NOMO-1 treated with DMSO at 0.1 percent for 48 hours (cell line): ENCODE measurements at regions not wholly inside any gene's neighbourhood (a gene's known extent, or its start where the extent isn't known, plus 50 kb on each side); places are given as distances from the start of the nearest gene placed in this dataset.

Experiments
- DNase-seq: peaks from one replicate; lab custom pipeline; 2025; ENCODE audit not compliant: unreplicated experiment; lab: John Stamatoyannopoulos, UW

DNA sequence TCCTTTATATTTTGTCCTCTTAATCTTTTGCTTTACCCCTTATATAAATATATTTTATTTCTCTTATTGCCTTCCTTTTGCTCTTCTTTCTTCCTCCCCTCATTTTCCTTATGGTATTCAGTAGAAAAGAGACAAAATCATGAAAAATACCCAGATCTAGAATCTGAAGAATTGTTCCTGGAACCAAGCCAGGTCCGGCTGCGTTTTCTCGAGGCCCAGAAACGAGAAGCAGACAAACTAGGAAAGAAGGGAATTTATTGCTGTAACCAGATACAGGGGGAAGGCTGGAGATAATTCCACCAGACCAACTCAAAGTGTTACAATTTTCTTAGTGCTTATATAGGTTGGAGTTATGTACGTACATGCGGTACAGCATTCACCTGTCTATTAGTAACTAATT lies 328.7 kb downstream of the GABRG1 start:
- DNase-seq, result no peak

DNA sequence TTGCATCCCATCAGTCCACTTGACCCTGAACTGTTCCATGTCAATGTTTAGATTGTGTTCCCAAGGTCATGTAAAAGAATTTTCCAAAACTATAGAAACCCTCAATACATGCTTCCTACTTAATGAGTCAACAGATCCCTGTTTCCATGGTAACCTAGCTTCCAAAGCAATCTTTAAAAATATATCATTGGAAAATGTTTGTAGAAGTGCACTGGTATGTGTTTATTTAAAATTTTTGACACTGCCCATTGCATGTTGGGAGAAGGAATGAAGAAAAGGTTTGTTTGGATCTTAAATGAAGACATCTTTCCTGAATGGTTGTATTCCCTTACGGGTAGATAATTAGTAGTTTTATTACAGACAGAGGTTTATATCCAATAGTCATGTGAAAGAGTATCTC lies 345.3 kb downstream of the GABRG1 start:
- DNase-seq, result no peak

GRCh38 chr4:45776146-45776545 lies 347.7 kb downstream of the GABRG1 start:
- no peak for DNase-seq

DNA sequence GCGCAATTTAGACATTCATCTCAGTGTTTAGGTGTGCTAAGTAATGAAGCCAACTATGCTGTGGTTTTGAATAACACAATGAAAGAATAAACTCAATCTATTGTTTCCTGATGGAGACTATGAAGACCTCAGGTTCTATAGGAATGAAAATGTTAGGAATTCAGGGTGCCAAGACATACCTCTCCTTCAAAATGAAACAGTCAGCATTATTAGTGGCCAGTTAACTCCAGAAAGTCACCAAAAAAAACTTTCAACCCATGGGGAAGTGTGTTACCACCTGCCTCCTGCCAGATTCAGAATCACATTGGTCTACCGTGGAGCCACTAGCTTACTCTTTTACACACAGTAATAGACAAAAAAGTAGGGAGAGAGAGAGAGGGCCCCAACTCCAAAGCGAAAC lies 352.9 kb downstream of the GABRG1 start:
- no peak for DNase-seq

DNA sequence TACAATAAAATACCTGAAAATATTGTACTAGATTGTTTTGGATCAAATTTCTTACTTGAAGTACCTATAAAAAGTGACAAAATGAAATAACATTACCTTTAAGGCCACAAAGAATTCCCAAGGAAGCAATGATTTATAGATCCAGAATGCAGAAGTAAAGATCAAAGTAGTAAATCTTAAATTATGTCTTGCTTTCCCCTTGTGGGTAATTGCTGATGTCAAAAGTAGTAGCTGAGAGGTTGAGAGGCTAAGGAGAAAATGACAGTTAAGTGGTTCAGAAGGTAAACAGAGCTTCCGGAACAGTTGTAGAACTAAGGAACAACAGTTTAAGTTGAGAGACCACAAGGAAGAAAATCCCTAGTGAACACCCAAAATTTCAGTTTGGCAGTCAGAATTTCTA lies 358.3 kb downstream of the GABRG1 start:
- no peak for DNase-seq

GRCh38 chr4:45751877-45752530 lies 371.9 kb downstream of the GABRG1 start:
- no peak for DNase-seq

DNA sequence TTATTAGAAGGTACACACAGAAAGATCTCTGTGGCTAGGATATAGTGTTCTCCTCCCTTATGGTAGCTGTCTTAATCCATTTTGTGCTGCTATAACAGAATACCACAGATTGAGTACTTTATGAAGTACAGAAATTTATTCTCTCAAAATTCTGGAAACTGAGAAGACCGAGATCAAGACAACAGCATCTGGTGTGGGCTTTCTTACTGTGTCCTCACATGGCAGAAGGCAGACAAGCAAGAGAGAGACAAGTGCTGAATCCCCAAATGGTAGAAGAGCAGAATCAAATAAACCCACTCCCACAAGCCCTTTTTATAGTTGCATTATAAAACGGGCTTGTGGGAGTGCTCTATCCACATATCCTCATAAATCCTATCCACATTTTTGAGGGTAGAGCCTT lies 373.1 kb downstream of the GABRG1 start:
- DNase-seq, result no peak

- no peak for DNase-seq
These were observed 378.1 kb downstream of the GABRG1 start for GRCh38 chr4:45745741-45746140.

DNA sequence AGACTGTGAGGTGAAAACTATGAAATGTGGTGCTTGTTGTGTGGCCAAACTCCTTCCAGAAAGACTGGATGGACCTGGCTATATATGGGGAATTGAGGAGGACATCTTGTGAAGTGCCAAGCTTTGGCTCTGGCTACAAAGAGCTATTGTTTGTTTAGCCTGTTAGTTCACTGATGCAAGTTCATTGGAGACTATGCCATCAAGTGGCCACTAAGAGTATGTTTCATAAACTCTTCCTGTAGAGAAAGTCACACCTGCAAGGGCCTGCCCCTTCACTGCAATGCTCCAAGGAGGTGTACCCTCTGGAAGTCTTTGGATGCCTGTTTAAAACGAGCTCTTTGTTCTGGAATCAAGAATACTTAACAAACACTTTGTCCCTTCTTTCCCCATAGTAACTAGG lies 382.0 kb downstream of the GABRG1 start:
- no peak for DNase-seq

- DNase-seq, result no peak
These were observed 391.7 kb downstream of the GABRG1 start for GRCh38 chr4:45732161-45732560.

DNA sequence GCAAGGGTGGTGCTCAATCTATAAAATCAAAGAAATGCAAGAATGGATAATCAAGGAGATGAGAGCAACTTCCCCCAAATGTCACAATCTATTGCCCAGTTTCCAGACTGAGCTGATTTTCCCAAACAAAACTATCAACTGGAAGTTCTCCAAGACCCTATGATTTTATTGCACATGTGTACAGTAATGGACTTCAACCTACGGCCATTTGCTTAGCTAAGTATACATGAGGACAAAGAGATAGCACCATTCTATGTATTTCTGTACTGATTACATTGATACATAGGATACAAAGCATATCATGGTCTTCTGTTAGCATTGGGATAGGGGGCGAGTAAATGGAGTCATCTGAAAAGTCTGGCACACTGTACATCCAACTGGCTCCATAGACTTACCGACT lies 407.8 kb downstream of the GABRG1 start:
- DNase-seq, result no peak

DNA sequence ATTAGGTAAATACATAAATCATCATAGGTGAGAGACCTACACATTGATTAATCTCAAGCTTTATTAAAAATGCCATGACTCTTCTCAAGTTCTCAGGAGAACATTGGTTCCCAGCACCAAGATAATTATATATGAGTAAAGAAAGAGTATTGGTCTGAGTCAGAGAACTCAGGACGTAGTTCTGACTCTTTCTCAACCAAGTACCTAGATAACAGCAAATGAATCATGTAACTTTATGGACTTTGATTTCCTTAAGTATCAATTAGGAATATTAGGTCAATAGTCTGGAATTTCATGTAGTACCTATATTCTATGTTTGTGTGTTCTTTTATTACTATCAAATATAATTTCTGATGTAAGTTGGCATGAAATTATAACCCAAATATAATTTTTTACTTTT lies 409.9 kb downstream of the GABRG1 start:
- DNase-seq, result no peak

DNA sequence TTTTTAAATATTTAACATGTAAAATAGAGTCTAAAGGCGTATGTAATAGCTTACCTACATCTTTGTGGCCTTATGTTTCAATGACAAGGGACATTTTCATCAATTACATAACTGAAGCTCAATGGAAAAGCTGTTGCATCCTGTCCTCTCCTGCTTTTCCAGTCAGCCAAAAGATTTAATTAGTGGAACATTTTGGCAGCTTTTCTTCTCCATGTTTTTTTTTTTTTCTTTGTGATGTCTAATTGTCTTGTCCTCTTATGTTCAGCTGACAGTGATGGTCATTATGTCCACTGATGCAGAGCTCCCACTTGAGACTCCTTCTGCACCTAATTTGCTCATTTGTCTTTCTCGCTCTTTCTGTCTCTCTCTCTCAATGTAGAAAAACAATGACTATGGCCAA lies 422.2 kb downstream of the GABRG1 start:
- no peak for DNase-seq

- DNase-seq, result no peak
These were observed 430.1 kb downstream of the GABRG1 start for GRCh38 chr4:45693746-45694145.

GRCh38 chr4:45692131-45692735 lies 431.6 kb downstream of the GABRG1 start:
- DNase-seq, result no peak

DNA sequence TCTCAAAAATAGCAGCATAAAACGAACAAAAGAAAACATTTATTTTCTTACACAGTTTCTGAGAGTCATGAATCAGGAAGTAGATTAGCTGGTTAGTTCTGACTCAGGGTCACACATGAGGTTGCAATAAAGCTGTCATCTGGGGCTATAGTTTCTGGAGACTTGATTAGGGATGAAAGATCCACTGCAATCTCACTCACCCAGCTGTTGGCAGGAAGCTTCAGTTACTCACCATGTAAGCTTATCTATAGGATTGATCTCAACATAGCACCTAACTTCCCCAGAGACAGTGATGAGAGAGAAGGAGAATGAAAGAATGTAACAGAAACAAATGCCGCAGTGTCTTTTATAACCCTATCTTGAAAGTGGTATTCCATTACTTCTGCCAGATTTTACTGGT lies 435.5 kb downstream of the GABRG1 start:
- no peak for DNase-seq

- DNase-seq, result no peak
These were observed 444.4 kb downstream of the GABRG1 start for GRCh38 chr4:45679411-45679810.

- no peak for DNase-seq
These were observed 455.7 kb downstream of the GABRG1 start for GRCh38 chr4:45668128-45668527.

GRCh38 chr4:45663628-45664081 lies 460.2 kb downstream of the GABRG1 start:
- DNase-seq, result no peak

- DNase-seq, result no peak
These were observed 460.9 kb downstream of the GABRG1 start for GRCh38 chr4:45663003-45663402.

GRCh38 chr4:45661893-45662292 lies 462.0 kb downstream of the GABRG1 start:
- no peak for DNase-seq

DNA sequence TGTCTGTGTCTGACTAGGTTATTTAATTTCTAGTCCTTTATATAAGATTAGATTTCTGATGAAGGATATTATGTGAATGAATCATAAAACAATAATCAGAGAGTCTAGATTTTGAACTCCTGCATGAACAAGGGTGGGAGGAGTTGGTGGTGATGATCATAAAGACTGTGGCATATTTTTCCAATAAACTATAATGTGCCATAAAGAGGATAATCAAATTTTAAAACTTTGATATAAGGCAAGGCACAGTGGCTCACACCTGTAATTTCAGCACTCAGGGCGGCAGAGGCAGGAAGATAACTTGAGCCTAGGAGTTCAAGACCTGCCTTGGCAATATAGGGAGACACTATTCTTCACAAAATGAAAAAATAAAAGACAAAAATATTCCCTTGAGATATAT lies 473.3 kb downstream of the GABRG1 start:
- DNase-seq, result no peak

- no peak for DNase-seq
These were observed 475.0 kb downstream of the GABRG1 start for GRCh38 chr4:45648846-45649245.
